Activated effector memory CD4-positive, alpha-beta T cell treated with Interleukin-2 at 50 U/mL for 16 hours (primary cell): ENCODE measurements at regions not wholly inside any gene's neighbourhood (a gene's known extent, or its start where the extent isn't known, plus 50 kb on each side); places are given as distances from the start of the nearest gene placed in this dataset.
"Not testable (repeated sequence)": the region's sequence is repeated elsewhere in the genome, so short reads cannot be mapped to it uniquely, and the experiment has no call there.

Experiments
- DNase-seq: peaks from one replicate; pipeline ENCODE4 v3.0.0-alpha.2; 2020

- no peak for DNase-seq
Measured at GRCh38 chr6:155543166-155543847, 87.7 kb upstream of the NOX3 start.

- no peak for DNase-seq
Measured at GRCh38 chr6:155542036-155542435, 86.4 kb upstream of the NOX3 start.

- DNase-seq = no peak
Measured at GRCh38 chr6:155538708-155539390, 83.2 kb upstream of the NOX3 start.

- DNase-seq = no peak
Measured at GRCh38 chr6:155534678-155535077, 79.0 kb upstream of the NOX3 start.

GRCh38 chr6:155530219-155530834, 74.7 kb upstream of the NOX3 start:
- DNase-seq = no peak

GRCh38 chr6:155529814-155530213, 74.2 kb upstream of the NOX3 start:
- not testable (repeated sequence) for DNase-seq

GRCh38 chr6:155528982-155529453, 73.4 kb upstream of the NOX3 start:
- no peak for DNase-seq

GRCh38 chr6:155528335-155528734, 72.7 kb upstream of the NOX3 start:
- no peak for DNase-seq

GRCh38 chr6:155527443-155527842, 71.8 kb upstream of the NOX3 start:
- DNase-seq = no peak

- DNase-seq = no peak
Measured at GRCh38 chr6:155523821-155524651, 68.4 kb upstream of the NOX3 start.

GRCh38 chr6:155521719-155522118, 66.1 kb upstream of the NOX3 start:
- no peak for DNase-seq

GRCh38 chr6:155520078-155520477, 64.4 kb upstream of the NOX3 start:
- no peak for DNase-seq

- no peak for DNase-seq
Measured at GRCh38 chr6:155519176-155519738, 63.6 kb upstream of the NOX3 start.

- DNase-seq = no peak
Measured at GRCh38 chr6:155517294-155517693, 61.7 kb upstream of the NOX3 start.

- DNase-seq = no peak
Measured at GRCh38 chr6:155510879-155511278, 55.2 kb upstream of the NOX3 start.

GRCh38 chr6:155509743-155510475, 54.3 kb upstream of the NOX3 start:
- DNase-seq = no peak

GRCh38 chr6:155505608-155505989, 50.0 kb upstream of the NOX3 start:
- no peak for DNase-seq
